IPS DF 19.7 (cell line): ENCODE measurements at regions not wholly inside any gene's neighbourhood (a gene's known extent, or its start where the extent isn't known, plus 50 kb on each side); places are given as distances from the start of the nearest gene placed in this dataset.

ENCODE experiments used
- DNase-seq: peaks from one replicate; pipeline ENCODE4 v3.0.0-alpha.2; 2013; ENCODE audit warnings: low read depth, low spot score

DNA sequence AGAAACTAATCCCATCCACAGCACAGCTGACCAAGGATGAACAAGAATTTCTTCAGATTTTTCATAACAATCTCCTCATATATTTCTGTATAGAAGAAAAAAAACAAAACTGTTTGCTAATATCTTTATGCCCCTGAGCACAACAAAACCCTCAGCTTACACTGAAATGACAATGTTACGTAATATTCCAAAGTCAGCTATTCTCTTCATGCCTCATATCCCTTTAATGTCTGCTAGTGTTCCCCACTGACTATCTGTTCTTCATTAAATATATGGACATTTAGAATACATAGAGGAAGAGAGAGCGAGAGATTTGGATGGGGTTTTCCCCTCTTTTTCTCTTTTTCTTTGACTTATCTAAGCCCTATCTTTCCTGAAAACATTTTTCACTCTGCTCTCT, 87.9 kb upstream of the GULP1 start:
- DNase-seq = no peak

DNA sequence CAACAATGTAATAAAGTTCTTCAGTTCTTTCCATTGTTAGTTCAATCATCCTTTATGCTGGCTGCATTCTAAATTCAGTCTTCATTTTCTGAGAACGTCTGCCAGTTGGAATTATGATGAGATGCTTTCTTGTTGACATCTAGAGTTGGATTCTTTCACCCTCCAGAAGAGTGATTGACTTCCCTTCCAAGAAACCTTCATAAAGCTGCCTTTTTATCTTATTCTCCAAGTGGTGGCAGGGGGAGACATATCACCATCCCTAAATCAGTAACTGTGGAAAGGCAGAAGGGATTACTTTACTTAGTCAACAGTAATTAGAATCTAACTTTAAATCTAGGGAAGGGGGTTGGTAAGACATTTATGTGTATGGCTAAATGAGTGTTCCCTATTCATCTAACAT, 86.8 kb upstream of the GULP1 start:
- no peak for DNase-seq

DNA sequence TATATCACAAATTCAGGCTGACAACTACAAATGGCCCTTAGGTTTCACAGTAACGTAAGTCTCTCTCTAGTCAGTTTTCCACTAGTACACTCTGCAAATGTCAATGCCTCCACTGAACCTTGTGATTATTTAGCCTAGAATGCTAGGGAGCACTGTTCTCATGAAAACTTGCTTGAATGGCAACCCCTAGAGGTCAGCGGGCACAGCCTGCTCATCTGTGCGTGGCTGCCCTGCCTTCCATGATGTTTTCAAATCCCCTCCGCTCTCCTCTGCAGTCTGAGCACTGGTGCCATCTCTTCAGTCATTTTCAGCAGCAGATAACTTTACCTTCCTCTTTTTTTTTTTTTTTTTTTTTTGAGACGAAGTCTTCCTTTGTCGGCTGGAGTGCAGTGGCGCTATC, 84.1 kb upstream of the GULP1 start:
- DNase-seq = no peak

DNA sequence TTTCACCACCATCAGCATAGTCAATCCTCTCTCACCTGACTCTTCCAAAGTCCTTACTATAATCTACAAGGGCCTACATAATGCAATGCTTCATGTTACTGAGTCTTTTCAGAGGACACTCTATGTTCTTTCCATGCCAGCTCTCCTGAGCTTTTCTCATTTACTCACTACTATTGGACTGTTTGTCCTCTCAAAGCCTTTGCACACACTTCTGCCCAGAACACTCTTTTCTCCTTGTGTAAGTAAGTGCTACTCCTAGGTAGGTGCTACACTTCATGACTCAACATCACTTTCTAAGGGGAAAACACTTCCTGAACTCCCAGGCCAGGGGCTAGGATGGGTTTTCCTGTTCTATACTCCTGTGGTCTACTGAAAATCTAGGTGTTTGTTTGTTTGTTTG, 82.5 kb upstream of the GULP1 start:
- DNase-seq = no peak

DNA sequence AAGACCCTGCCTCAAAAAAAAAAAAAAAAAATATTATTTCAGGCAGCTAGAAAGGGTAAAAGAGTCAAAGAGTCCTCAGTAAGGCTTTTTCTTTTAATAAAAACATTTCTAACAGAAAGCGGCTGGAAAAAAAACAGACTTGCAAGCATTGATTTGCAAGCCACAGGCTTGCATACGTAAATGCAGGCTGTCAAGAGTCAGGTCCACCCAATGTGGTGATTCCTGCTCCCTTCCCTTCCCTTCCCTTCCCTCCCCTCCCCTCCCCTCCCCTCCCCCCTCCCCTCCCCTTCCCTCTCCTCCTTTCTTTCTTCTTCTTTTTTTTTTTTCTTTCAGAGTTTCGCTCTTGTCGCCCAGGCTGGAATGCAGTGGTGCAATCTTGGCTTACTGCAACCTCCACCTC, 74.4 kb upstream of the GULP1 start:
- no peak for DNase-seq

DNA sequence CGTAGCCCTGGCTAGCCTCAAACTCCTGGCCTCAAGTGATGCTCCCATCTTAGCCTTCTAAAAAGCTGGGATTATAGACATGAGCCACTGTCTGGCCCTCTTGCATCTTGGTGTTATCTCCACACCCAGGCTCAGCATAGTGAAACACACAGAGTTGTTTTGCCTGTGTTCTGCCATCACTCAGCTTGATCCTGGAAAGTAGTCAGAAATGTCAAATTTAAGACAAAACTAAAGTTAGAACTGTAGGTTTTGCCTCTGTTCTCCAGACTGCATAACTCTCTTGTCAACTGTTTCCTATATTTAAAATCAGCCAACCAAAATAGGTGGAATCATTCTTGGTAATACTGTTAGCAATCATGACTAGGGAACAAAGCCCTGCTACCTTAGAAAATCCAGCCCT, 72.1 kb upstream of the GULP1 start:
- DNase-seq = no peak

DNA sequence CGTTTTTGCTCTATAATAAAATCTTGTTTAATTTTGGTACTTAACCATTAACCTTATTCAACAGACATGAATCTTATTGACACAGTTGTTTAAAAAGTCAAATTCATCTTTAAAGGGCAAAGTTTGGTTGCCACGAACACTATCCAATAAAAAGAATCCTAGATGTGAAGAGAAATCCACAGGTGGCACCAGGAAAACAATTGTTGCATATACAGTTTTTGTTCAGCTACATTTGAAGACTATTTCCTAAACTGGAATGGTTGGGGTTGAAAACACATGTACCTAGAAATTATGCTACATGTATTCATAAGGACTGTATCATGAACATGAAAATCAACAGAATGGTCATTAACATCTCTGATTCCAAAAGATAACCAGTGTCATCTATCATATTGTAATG, 71.1 kb upstream of the GULP1 start:
- no peak for DNase-seq

DNA sequence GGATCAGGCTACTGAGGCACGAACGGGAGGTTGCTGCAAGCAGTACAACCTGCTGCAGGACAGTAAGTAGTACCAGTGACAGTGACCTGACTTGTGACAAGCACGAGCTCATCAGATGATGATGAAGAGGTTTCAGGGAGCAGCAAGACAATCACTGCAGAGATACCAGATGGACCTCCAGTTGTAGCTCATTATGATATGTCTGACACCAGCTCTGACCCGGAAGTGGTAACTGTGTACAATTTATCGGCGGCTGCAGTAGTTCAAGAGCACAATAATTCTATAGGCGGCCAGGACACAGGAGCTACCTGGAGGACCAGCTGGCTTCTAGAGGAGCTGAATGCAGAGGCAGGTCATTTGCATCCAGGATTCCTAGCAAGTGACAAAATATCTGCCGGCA, 64.0 kb upstream of the GULP1 start:
- no peak for DNase-seq

DNA sequence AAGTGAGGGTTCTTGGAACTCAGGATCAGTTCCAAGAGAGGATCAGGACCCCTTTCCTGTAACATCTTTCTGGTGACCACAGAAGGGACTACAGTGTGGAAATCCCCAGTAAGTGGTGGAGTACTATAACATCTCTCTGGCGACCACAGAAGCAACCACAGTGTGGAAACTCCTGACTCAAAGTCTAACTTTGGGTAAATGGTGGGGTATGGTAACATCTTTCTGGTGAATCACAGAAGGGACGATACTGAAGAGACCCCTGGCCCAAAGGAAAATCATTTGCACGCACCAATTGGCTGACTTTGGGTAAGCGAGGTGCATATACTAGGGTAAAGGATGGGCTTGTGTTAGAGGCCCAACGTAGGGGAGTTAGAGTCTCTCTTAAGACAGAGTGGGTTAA, 56.3 kb upstream of the GULP1 start:
- DNase-seq = no peak

DNA sequence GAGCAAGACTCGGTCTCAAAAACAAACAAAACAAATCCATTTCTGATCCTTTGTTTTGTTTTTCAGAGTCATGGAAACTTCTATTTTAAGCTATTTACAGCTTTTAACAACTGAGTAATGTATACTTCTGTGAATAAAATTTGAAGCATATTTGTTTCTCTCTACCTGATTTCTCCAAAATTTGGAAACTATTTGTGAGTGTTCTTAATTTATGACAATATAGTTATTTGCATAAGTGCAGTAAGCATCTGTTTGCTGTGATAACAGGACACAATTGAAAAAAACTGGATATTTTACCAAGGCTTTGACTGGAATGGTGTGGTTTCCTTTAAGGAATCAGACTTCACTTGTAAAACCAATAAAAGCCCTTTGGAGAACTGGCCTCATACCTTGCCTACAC, 53.3 kb upstream of the GULP1 start:
- DNase-seq = no peak
